ENCODE measurements at regions not wholly inside any gene's neighbourhood (a gene's known extent, or its start where the extent isn't known, plus 50 kb on each side); places are given as distances from the start of the nearest gene placed in this dataset.
A peak's percentile ranks its signal among the peaks of the same experiment; 100 is the strongest.

DNA sequence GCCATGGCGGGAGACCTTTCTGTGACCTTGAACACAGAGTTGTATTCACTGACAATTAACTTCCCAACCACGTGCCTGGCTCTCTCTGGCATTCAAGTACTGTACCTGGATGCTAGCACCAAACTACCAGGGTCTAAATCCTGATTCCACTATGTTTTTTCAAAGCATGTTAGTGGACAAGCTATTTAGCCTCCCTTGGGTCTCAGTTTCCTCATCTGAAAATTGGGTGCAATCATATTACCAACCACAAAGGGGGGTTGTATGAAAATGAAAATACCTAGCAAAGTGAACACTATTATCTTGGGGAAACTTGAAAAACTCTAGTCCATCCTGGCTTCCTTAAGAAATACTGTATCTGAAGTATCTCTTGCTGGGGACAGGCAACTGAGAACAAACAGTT, 308.7 kb upstream of the SGK1 start:
- H3K4me3 ChIP-seq (ENCODE audit: low read length), result no peak overlapping the region
- TF ChIP-seq, protein P1, sequence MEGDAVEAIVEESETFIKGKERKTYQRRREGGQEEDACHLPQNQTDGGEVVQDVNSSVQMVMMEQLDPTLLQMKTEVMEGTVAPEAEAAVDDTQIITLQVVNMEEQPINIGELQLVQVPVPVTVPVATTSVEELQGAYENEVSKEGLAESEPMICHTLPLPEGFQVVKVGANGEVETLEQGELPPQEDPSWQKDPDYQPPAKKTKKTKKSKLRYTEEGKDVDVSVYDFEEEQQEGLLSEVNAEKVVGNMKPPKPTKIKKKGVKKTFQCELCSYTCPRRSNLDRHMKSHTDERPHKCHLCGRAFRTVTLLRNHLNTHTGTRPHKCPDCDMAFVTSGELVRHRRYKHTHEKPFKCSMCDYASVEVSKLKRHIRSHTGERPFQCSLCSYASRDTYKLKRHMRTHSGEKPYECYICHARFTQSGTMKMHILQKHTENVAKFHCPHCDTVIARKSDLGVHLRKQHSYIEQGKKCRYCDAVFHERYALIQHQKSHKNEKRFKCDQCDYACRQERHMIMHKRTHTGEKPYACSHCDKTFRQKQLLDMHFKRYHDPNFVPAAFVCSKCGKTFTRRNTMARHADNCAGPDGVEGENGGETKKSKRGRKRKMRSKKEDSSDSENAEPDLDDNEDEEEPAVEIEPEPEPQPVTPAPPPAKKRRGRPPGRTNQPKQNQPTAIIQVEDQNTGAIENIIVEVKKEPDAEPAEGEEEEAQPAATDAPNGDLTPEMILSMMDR (conservative IDR thresholded peaks at IDR 0.05; ENCODE audit: low read depth, low read length), result no peak
- no peak for DNase-seq (ENCODE audit: low read depth)

DNA sequence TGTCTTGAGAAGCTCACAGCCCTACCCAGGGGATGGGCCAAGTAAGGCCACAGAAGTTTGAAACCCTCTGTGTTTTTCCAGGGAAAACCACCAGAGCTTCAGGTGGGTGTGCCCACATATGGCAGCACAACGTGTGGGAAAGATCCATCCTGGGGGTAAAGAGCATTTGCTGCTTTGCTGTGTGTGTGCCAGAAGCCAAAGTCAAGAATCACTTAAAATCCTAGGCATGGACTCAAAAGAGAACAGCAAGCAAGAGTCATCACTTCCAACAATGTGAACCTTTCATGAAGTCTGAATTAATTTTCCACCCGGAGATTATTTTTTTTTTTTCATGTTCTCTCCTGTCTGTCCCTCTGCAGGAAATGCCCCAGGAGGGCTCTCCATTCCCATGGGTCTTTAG, 308.2 kb upstream of the SGK1 start:
- TF ChIP-seq, protein P1 (conservative IDR thresholded peaks at IDR 0.05; ENCODE audit: low read depth, low read length), result no peak
- DNase-seq (ENCODE audit: low read depth), result no peak
- no peak overlapping the region for H3K4me3 ChIP-seq (ENCODE audit: low read length)

DNA sequence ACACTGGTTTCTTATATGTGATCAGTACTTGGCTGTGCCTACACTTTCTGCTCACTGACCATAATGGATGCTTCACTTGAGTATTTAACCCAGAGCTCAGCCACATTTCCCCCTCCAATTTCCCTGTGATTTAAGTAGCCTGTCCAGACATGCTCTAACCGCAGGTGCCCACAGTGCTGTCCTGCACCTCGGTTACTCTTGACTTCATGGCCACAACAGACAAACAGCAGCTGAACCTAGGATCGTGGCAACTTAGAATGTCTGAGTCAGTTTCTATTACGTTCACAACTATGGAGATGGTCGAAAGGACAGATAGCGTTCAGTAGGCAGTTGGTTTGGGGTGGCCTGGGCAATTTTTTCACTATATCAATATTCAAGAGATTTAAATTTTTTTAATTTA, 306.9 kb upstream of the SGK1 start:
- DNase-seq (ENCODE audit: low read depth), result no peak
- TF ChIP-seq, protein P1 (conservative IDR thresholded peaks at IDR 0.05; ENCODE audit: low read depth, low read length), result no peak
- no peak overlapping the region for H3K4me3 ChIP-seq (ENCODE audit: low read length)

DNA sequence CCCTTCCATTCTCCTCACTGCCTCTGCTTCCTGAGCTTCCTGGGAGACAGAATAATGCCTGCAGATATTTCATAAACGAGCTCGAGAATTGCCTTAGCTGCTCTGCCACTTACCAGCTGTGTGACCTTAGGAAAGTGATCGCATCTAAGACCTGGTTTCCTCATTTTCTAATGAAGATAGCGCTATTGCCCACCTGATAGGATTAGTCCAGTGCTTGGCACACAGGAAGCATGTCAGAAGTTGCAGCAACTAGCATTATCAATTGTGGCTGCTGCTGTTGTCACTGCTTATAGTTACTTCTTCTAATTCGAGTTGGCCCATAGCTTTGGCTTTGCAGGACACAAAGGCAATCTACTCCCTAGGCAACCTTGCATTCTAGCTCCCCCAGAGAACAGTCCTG, 305.5 kb upstream of the SGK1 start:
- TF ChIP-seq, protein P1 (conservative IDR thresholded peaks at IDR 0.05; ENCODE audit: low read depth, low read length), result no peak
- H3K4me3 ChIP-seq (ENCODE audit: low read length), result no peak overlapping the region
- no peak for DNase-seq (ENCODE audit: low read depth)

DNA sequence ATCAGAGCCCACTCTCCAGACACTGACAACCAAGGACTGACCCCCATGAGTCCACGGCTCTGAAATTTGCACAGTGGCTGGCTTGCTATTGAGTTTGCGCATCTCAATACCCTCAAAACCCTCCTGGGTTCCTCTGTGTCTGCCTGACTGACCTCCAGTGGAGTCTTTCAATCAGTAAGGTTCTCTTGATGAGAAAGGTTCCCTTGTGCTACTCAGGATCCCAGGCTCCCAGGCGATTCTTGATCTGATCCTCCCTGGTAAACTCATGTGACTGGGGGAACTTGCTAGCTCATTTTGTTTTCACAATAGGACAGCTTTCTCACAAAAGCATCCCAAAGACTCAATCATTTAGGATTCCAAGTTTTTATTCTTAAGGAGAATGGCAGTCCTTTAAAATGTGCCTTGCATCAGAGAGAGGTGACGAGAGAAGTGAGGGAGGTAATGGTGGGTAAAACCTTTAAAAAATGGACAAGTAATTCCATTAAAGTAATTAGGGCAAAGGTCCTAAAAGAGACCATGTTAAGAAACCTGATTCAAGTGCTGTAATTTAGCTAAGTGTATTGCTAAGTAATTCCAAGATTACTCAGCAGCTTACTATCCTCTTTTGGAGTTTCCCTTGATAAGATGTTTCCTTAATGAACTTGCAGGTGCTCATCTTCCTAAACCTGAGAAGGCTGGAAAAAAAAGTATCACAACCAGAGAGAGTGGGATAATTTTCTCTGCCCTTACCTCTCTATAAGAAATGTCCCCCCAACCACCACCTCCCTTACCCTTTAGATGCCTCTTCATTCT, 304.7 kb upstream of the SGK1 start:
- no peak overlapping the region for H3K4me3 ChIP-seq (ENCODE audit: low read length)
- TF ChIP-seq, protein P1 (conservative IDR thresholded peaks at IDR 0.05; ENCODE audit: low read depth, low read length), result no peak
- DNase-seq (ENCODE audit: low read depth), result no peak

DNA sequence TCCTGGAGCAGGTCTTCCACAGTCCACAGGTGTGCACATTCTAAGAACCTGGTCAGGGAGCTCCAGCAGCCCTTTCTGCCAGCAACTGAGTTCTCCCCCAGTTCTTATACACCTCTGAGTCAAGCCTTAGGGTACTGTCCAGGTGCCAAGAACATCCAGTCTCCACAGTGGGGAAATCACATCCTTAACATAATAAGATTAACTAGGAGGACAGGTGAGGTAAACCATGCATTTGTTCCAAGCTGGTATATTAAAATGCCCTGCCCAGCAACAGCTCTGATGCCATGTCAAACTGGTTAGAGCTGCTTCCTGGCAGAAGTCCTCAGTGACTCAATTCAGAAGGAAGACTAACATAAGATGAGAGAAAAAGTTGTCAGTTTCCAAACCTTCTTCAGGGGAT, 303.9 kb upstream of the SGK1 start:
- TF ChIP-seq, protein P1 (conservative IDR thresholded peaks at IDR 0.05; ENCODE audit: low read depth, low read length), result no peak
- no peak for DNase-seq (ENCODE audit: low read depth)
- no peak overlapping the region for H3K4me3 ChIP-seq (ENCODE audit: low read length)

DNA sequence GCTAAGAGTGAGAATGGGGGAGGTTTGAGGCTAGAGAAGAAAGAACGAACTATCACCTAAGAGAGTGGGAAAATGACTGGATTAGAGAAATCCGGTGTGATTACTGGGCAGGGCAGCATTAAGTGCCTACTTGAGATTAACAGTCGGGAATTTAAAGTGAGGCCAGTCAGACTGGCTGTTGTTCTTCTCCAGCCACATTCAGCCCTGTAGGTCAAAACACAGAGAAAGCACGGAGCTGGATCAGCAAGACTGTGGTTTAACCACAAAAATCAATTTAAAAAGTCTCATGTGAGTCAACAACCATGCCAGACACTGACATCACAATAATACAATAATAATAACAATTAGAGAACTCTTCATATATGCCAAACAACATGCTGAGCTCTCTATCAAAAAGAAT, 301.9 kb upstream of the SGK1 start:
- peak; percentile 88 for DNase-seq (ENCODE audit: low read depth)
- TF ChIP-seq, protein P1 (conservative IDR thresholded peaks at IDR 0.05; ENCODE audit: low read depth, low read length), result no peak
- no peak overlapping the region for H3K4me3 ChIP-seq (ENCODE audit: low read length)

Measured in retinal pigment epithelial cell (primary cell).